H1 (cell line): ENCODE measurements at regions not wholly inside any gene's neighbourhood (a gene's known extent, or its start where the extent isn't known, plus 50 kb on each side); places are given as distances from the start of the nearest gene placed in this dataset.

Experiments
- CTCF ChIA-PET: fragments of 300-600 bp; sonication (Branson Sonifier 250); formaldehyde crosslinking; loops from one replicate; lab custom pipeline; 2021; ENCODE audit not compliant: partially characterized antibody; lab: Charles Lee
- POLR2A ChIA-PET: fragments of 300-600 bp; sonication (Branson Sonifier 250); formaldehyde crosslinking; loops from one replicate; lab custom pipeline; 2021; ENCODE audit warnings: inconsistent platforms; ENCODE audit not compliant: partially characterized antibody; lab: Charles Lee
- DNase-seq, 2 experiments: peaks; one replicate each; pipeline versions ENCODE4 v3.0.0 to v3.0.0-alpha.2; 2010 to 2022; ENCODE audit warnings: low spot score in 2 of 2, low read depth in 1 of 2, mixed read lengths in 1 of 2
- FAIRE-seq: peaks from 2 replicates; lab custom pipeline; 2011; peaks lifted over from hg19 to GRCh38; lab: Jason Lieb, UNC
- H2AFZ ChIP-seq: 2 replicates; pipeline ENCODE4 v1.8.1; 2012; ENCODE audit warnings: low read length, inconsistent platforms
- H2AK5ac ChIP-seq: 2 replicates; pipeline ENCODE4 v1.6.1; 2013; ENCODE audit warnings: low read depth, low read length
- H2BK120ac ChIP-seq: replicated peaks from 2 replicates; pipeline ENCODE3; 2013; ENCODE audit warnings: low read depth, low read length, inconsistent platforms
- H2BK12ac ChIP-seq: 2 replicates; pipeline ENCODE4 v1.6.1; 2013; ENCODE audit warnings: low read depth, low read length
- H2BK15ac ChIP-seq: 2 replicates; pipeline ENCODE4 v1.6.1; 2013; ENCODE audit warnings: low read length
- H2BK20ac ChIP-seq: 2 replicates; pipeline ENCODE4 v1.6.1; 2013; ENCODE audit warnings: low read length
- H2BK5ac ChIP-seq: 2 replicates; pipeline ENCODE4 v1.6.1; 2013; ENCODE audit warnings: low read depth, low read length
- H3K14ac ChIP-seq: 2 replicates; pipeline ENCODE4 v1.6.1; 2013; ENCODE audit warnings: inconsistent platforms; ENCODE audit not compliant: insufficient read length
- H3K18ac ChIP-seq: 2 replicates; pipeline ENCODE4 v1.6.1; 2013; ENCODE audit warnings: low read length; ENCODE audit errors: extremely low read depth
- H3K23ac ChIP-seq: 2 replicates; pipeline ENCODE4 v1.6.1; 2013; ENCODE audit warnings: inconsistent platforms; ENCODE audit not compliant: insufficient read length
- H3K23me2 ChIP-seq: 2 replicates; pipeline ENCODE4 v1.6.1; 2013; ENCODE audit warnings: low read depth, low read length
- H3K27ac ChIP-seq: 2 replicates; pipeline ENCODE4 v1.6.1; 2011; ENCODE audit warnings: low read depth, low read length, inconsistent platforms
- H3K27me3 ChIP-seq, 4 experiments: replicated peaks in 1 of 4; 1 replicate in 1 of 4; 2 replicates in 3 of 4; pipeline versions ENCODE4 v1.6.1 to v1.8.1; 2011 to 2013; ENCODE audit warnings: low read length in 3 of 4, mild to moderate bottlenecking in 3 of 4, inconsistent platforms in 2 of 4, mixed read lengths in 2 of 4, moderate library complexity in 1 of 4; ENCODE audit not compliant: control insufficient read depth in 3 of 4, insufficient read depth in 3 of 4; ENCODE audit errors: extremely low read depth in 1 of 4
- H3K36me3 ChIP-seq, 4 experiments: 2 replicates each; pipeline versions ENCODE4 v1.6.1 to v1.8.1; 2011 to 2013; ENCODE audit warnings: mild to moderate bottlenecking in 4 of 4, low read length in 3 of 4, moderate library complexity in 2 of 4, control low read depth in 1 of 4, inconsistent platforms in 1 of 4; ENCODE audit not compliant: insufficient read depth in 4 of 4, control insufficient read depth in 2 of 4
- H3K4ac ChIP-seq: replicated peaks from 2 replicates; pipeline ENCODE3; 2013; ENCODE audit warnings: low read length, low read depth, mixed read lengths, inconsistent platforms; ENCODE audit not compliant: insufficient read length
- H3K4me1 ChIP-seq, 4 experiments: replicated peaks in 1 of 4; 1 replicate in 1 of 4; 2 replicates in 3 of 4; pipeline versions ENCODE4 v1.6.1 to v1.8.1; 2011 to 2013; ENCODE audit warnings: low read length in 3 of 4, inconsistent platforms in 2 of 4, mixed read lengths in 1 of 4; ENCODE audit not compliant: insufficient read depth in 4 of 4, control insufficient read depth in 3 of 4
- H3K4me2 ChIP-seq, 2 experiments: 2 replicates each; pipeline versions ENCODE4 v1.6.1 to v1.8.1; 2011 to 2013; ENCODE audit warnings: low read depth in 2 of 2, low read length in 2 of 2, control low read depth in 1 of 2, inconsistent platforms in 1 of 2, mild to moderate bottlenecking in 1 of 2; ENCODE audit not compliant: insufficient read depth in 1 of 2
- H3K4me3 ChIP-seq, 4 experiments: fragments of 200-600, 300-600 bp in 1 of 4; sonication (generic), shearing (Covaris generic), sonication (Bioruptor Twin) in 1 of 4; 2 replicates each; pipeline versions ENCODE4 v1.5.1 to v1.8.1; 2011 to 2016; ENCODE audit warnings: low read length in 4 of 4, low read depth in 3 of 4, control low read depth in 2 of 4, inconsistent platforms in 2 of 4, mild to moderate bottlenecking in 2 of 4, mixed read lengths in 1 of 4, moderate library complexity in 1 of 4; ENCODE audit not compliant: insufficient read depth in 2 of 4; ENCODE audit errors: extremely low read depth in 1 of 4
- H3K56ac ChIP-seq: replicated peaks from 2 replicates; pipeline ENCODE3; 2013; ENCODE audit warnings: low read depth, mild to moderate bottlenecking, mixed read lengths, low read length, inconsistent platforms; ENCODE audit not compliant: insufficient read length
- H3K79me1 ChIP-seq: 2 replicates; pipeline ENCODE4 v1.6.1; 2013; ENCODE audit warnings: low read depth, low read length, control low read depth
- H3K79me2 ChIP-seq, 2 experiments: 2 replicates each; pipeline versions ENCODE4 v1.6.1 to v1.8.1; 2012 to 2013; ENCODE audit warnings: low read length in 2 of 2, mild to moderate bottlenecking in 2 of 2, inconsistent platforms in 1 of 2; ENCODE audit not compliant: insufficient read depth in 2 of 2, control insufficient read depth in 1 of 2
- H3K9ac ChIP-seq, 4 experiments: replicated peaks in 1 of 4; 1 replicate in 1 of 4; 2 replicates in 3 of 4; pipeline versions ENCODE4 v1.6.1 to v1.8.1; 2011 to 2013; ENCODE audit warnings: low read depth in 3 of 4, low read length in 3 of 4, control low read depth in 2 of 4, mild to moderate bottlenecking in 2 of 4, moderate library complexity in 2 of 4, inconsistent platforms in 1 of 4; ENCODE audit errors: extremely low read depth in 1 of 4
- H3K9me3 ChIP-seq, 2 experiments: 2 replicates each; pipeline versions ENCODE4 v1.6.1 to v1.8.1; 2012 to 2013; ENCODE audit warnings: mild to moderate bottlenecking in 2 of 2, moderate library complexity in 2 of 2, control low read depth in 1 of 2, inconsistent platforms in 1 of 2, low read depth in 1 of 2, low read length in 1 of 2, mixed read lengths in 1 of 2; ENCODE audit not compliant: insufficient read depth in 2 of 2
- H4K20me1 ChIP-seq, 2 experiments: replicated peaks in 1 of 2; 2 replicates each; pipeline versions ENCODE3 to v1.8.1; 2011 to 2013; ENCODE audit warnings: inconsistent platforms in 2 of 2, low read length in 2 of 2, mild to moderate bottlenecking in 1 of 2; ENCODE audit not compliant: insufficient read depth in 2 of 2, control insufficient read depth in 1 of 2
- H4K5ac ChIP-seq: 2 replicates; pipeline ENCODE4 v1.6.1; 2013; ENCODE audit warnings: low read length, low read depth, mixed read lengths, inconsistent platforms; ENCODE audit not compliant: insufficient read length
- H4K8ac ChIP-seq: 2 replicates; pipeline ENCODE4 v1.8.0; 2013; ENCODE audit warnings: mild to moderate bottlenecking, moderate library complexity, low read length, inconsistent platforms; ENCODE audit not compliant: insufficient read depth; ENCODE audit errors: extremely low read depth
- H4K91ac ChIP-seq: replicated peaks from 2 replicates; pipeline ENCODE3; 2013; ENCODE audit warnings: low read length, mixed read lengths, inconsistent platforms; ENCODE audit not compliant: insufficient read length
- KDM4A ChIP-seq: IDR thresholded peaks from one replicate; pipeline ENCODE4 v1.7.1; 2012; ENCODE audit warnings: low read depth, mild to moderate bottlenecking, moderate library complexity, low read length, inconsistent platforms; ENCODE audit not compliant: severe bottlenecking
- RAD21 ChIP-seq, 2 experiments: IDR thresholded peaks in 1 of 2; conservative IDR thresholded peaks in 1 of 2; 2 replicates each; pipeline ENCODE4 v1.6.1; 2011; ENCODE audit warnings: low read depth in 2 of 2, low read length in 2 of 2, improper control_type of control experiment in 1 of 2, inconsistent platforms in 1 of 2, mild to moderate bottlenecking in 1 of 2, moderate library complexity in 1 of 2
- WGBS, 2 experiments: shearing (Covaris generic) in 1 of 2; methylation state at CpG; one replicate each; pipeline versions ENCODE4 v1.1.6 to v1.1.7; 2013 to 2015; ENCODE audit warnings: low lambda C conversion rate in 2 of 2, mixed read lengths in 2 of 2, inconsistent platforms in 1 of 2, low coverage in 1 of 2, missing lambda C conversion rate in 1 of 2; ENCODE audit not compliant: insufficient replicate concordance in 2 of 2, insufficient coverage in 1 of 2, insufficient read length in 1 of 2; ENCODE audit errors: extremely low coverage in 1 of 2, missing lambda C conversion rate in 1 of 2; 5-methylcytosine and 5-hydroxymethylcytosine counted together
- TF ChIP-seq, protein P1 (sequence below), 3 experiments: IDR thresholded peaks; 1 replicate in 2 of 3; 2 replicates in 1 of 3; pipeline versions ENCODE4 v1.5.1 to v1.6.1; 2011; ENCODE audit warnings: low read length in 3 of 3, mild to moderate bottlenecking in 3 of 3, inconsistent platforms in 2 of 3, low read depth in 1 of 3, moderate library complexity in 1 of 3; ENCODE audit not compliant: insufficient read depth in 1 of 3; ENCODE audit errors: control extremely low read depth in 1 of 3

DNA sequence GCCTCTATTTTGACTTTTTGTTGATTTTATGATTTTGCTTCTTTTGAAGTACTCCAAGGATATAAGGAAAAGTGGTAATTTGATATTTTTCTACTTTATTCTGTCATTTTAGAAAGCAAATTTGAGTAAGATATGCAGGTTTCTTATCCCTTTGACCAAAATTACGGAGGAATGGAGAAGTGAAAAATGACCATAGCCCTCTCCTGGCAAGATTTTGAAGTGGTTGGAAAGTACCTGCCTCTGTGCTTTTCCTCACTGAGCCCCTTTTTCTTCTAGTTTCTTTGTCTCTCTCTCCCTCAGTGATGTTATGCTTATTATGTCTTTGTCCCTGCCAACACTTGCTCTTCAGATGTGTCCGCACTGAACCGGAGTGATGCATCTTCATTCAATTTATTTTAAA is 898.1 kb downstream of the EPHA4 start:
- 90% methylated on average over 3 of the region's 3 CpGs; no CpG with 5 or more reads in 1 of the 2 experiments for WGBS, 2 experiments
- no peak overlapping the region for H2BK15ac ChIP-seq
- H2BK20ac ChIP-seq = no peak overlapping the region
- no peak overlapping the region for H2AK5ac ChIP-seq
- H3K36me3 ChIP-seq = no peaks in the 10 kb centered on the region
- H3K27me3 ChIP-seq = no peaks in the 10 kb centered on the region
- H3K27ac ChIP-seq = no peak overlapping the region
- H2BK120ac ChIP-seq = no peak overlapping the region
- no peak overlapping the region for H3K56ac ChIP-seq
- H3K79me2 ChIP-seq = no peaks in the 10 kb centered on the region
- H3K79me1 ChIP-seq = no peaks in the 10 kb centered on the region
- no peak overlapping the region for H4K91ac ChIP-seq
- H3K23ac ChIP-seq = no peak overlapping the region
- H3K4me3 ChIP-seq = no peak overlapping the region
- H4K5ac ChIP-seq = no peak overlapping the region
- no peak overlapping the region for H3K18ac ChIP-seq
- POLR2A ChIA-PET = no interaction called here
- DNase-seq = no peak
- FAIRE-seq = no peak
- no peak overlapping the region for H3K14ac ChIP-seq
- H3K23me2 ChIP-seq = no peaks in the 10 kb centered on the region
- CTCF ChIA-PET = interaction anchor here (1.0 to 2.1 kb wide), 3 partner anchors 10 to 937 kb away, joined by 3 to 5 read pairs (median 3); no protein-coding TSS in a partner anchor
- no peak overlapping the region for H2BK12ac ChIP-seq
- 0 out of 4 replicates have a peak, but pooled peaks cover 0 to under 1% of the 10 kb centered on the region in 2 experiments for H3K9me3 ChIP-seq
- TF ChIP-seq KDM4A (no peak), RAD21 (IDR thresholded peaks at IDR 0.05 in 1 of 2, conservative IDR thresholded peaks at IDR 0.05 in 1 of 2; ENCODE audit: low read depth in 2 of 2, low read length in 2 of 2) (peak; percentile 44 to 52)
- TF ChIP-seq, protein P1, sequence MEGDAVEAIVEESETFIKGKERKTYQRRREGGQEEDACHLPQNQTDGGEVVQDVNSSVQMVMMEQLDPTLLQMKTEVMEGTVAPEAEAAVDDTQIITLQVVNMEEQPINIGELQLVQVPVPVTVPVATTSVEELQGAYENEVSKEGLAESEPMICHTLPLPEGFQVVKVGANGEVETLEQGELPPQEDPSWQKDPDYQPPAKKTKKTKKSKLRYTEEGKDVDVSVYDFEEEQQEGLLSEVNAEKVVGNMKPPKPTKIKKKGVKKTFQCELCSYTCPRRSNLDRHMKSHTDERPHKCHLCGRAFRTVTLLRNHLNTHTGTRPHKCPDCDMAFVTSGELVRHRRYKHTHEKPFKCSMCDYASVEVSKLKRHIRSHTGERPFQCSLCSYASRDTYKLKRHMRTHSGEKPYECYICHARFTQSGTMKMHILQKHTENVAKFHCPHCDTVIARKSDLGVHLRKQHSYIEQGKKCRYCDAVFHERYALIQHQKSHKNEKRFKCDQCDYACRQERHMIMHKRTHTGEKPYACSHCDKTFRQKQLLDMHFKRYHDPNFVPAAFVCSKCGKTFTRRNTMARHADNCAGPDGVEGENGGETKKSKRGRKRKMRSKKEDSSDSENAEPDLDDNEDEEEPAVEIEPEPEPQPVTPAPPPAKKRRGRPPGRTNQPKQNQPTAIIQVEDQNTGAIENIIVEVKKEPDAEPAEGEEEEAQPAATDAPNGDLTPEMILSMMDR (IDR thresholded peaks at IDR 0.05; ENCODE audit: control extremely low read depth in 1 of 3, insufficient read depth in 1 of 3, low read depth in 1 of 3, low read length in 3 of 3) = peak in 2 of 3 experiments; percentile 23 to 33; a peak in 2 of 4 replicates
- TF ChIP-seq, all 59 proteins: peak for 2
- Histone ChIP-seq H2BK5ac (no peak overlapping the region), H3K4ac (no peak overlapping the region), H3K9ac (no peak overlapping the region), H4K8ac (no peak overlapping the region), H2AFZ (no peak overlapping the region), H3K4me2 (no peak overlapping the region), H3K4me1 (no peaks in the 10 kb centered on the region; a peak in 2 of 7 replicates), H4K20me1 (no peaks in the 10 kb centered on the region)
